NCI-H82 (cell line): ENCODE measurements at regions not wholly inside any gene's neighbourhood (a gene's known extent, or its start where the extent isn't known, plus 50 kb on each side); places are given as distances from the start of the nearest gene placed in this dataset.
"Not testable (repeated sequence)": the region's sequence is repeated elsewhere in the genome, so short reads cannot be mapped to it uniquely, and the experiment has no call there.

ENCODE experiments used
- DNase-seq: peaks from one replicate; lab custom pipeline; 2025; lab: John Stamatoyannopoulos, UW

GRCh38 chr14:38405851-38406635, 150.2 kb upstream of the CLEC14A start:
- DNase-seq = peak; percentile 82

DNA sequence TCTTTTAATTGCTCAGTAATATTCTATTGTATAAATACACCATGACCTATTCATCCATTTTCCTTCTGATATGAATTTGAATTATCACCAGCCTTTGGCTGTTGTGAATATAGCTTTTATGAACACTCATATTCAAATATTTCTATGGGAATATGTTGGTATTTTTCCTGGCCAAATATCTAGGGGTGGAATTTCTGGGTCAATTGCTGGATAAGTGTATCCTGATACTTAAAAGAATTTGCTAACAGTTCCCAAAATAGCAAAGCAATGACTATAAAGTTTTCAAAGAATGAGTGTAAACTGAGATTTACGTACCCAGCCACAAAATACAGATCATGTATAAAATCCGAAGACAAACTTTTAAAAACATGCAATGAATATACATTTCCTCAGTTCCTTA, 148.7 kb upstream of the CLEC14A start:
- DNase-seq = no peak

- DNase-seq = no peak
Measured at GRCh38 chr14:38404100-38404541, 148.2 kb upstream of the CLEC14A start.

DNA sequence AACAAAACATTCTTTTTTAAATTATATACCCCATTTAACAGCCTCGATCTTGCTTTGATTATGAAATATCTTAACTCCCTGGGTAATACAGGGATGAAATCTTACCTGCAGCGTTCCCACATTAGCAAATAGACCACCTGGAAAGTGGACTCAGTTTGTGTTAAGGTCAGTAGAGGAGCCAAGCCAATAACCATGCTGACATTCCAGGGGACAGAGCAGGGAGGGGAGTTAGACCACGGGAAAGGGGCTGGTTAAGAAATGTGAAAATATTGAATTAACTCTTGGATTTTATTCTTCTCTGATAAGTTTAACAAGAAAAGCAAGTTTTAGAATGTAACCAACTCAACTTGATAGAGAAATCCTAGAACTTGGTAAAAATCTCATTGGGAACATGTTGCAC, 144.9 kb upstream of the CLEC14A start:
- no peak for DNase-seq

DNA sequence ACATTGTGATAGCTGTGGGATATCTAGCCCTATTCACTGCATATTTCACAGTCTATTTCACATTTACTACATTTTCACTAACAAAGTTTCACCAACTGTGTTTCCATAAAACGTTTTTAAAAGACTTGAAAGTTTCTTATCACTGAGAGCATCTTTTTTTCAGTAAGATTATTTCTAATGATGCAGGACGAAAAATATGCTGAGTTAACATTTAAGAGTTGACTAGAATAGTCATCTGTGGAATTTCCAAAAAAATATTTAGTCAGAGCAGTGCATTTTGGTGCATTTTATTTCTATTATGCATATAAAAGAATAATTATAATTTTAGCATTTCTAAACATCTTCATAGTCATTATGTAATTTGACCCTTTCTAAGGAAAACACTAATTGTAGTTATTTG, 143.8 kb upstream of the CLEC14A start:
- no peak for DNase-seq

GRCh38 chr14:38394767-38395166, 138.9 kb upstream of the CLEC14A start:
- no peak for DNase-seq

DNA sequence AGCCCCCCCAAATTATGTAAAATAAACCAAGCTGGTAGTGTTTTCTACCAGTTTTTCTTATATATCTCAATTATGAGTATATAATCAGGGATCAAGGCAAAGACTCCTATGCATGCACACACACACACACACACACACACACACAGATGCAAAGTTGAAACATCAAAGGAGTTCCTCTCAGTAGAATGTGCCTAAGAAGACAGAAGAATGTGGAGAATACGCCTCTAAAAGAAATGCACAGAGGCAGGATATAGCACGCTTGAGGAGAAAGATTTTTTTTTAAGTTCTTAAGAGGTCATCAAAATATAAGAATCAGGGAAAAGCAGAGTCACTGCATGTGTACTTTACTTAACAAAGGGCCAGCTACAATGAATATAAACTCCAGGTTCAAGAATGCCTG, 138.2 kb upstream of the CLEC14A start:
- DNase-seq = no peak

DNA sequence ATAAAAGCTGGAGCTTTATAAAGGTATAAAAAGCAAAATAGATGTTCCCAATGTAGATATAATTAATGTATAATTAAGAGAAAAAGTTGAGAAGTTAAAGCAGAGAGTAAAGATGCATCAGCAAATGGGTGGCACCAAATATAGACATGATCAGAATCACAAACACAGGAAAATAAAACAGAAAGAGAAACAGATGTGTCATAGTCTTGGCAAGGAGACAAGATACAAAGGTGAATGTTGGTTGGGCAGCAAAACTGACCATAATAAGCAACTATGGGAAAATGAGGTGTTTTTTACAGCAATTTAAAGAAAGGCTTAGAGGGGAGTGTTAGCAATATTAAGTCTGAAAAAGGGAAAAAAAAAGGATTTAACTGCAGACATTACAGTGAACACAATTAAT, 135.4 kb upstream of the CLEC14A start:
- no peak for DNase-seq

DNA sequence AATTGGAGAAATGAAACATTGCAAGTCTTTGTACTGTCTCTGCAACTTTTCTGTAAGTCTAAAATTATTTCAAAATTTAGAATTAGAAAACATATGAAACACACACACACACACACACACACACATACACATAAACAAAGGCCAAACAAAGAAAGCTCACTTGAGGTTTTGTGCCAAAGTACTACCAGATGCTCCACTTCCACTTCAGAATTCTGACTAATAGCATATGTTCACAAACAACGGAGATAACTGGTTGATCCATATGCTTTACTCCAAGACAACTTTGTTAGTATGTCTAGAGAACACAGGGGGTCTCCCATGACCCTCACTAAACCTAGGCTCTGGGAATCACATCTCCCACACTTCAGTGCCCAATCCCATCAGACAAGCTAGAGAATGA, 133.8 kb upstream of the CLEC14A start:
- no peak for DNase-seq

DNA sequence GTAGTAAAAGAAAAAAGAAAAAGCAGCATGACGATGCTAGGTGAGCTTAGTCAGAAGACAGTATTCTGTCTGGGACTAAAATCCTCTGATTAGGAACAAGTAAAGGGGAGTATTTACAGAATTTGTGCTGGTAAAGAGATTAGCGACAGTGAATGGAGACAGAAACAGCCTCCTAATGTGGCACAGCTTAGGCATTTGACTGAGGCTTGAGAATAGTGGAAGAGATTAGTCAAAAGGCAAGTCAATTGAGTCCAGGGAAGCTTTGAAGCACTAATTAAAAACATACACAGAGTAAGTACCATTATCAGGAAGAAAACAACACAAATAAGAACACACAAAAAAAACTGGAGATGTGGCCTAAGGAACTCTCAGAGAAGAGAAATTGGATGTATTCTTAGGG, 131.9 kb upstream of the CLEC14A start:
- peak; percentile 76 for DNase-seq

GRCh38 chr14:38385836-38386235, 129.9 kb upstream of the CLEC14A start:
- DNase-seq = no peak

- DNase-seq = no peak
Measured at GRCh38 chr14:38385343-38385742, 129.4 kb upstream of the CLEC14A start.

- DNase-seq = no peak
Measured at GRCh38 chr14:38384741-38385140, 128.8 kb upstream of the CLEC14A start.

GRCh38 chr14:38367922-38368321, 112.0 kb upstream of the CLEC14A start:
- DNase-seq = peak; percentile 25

DNA sequence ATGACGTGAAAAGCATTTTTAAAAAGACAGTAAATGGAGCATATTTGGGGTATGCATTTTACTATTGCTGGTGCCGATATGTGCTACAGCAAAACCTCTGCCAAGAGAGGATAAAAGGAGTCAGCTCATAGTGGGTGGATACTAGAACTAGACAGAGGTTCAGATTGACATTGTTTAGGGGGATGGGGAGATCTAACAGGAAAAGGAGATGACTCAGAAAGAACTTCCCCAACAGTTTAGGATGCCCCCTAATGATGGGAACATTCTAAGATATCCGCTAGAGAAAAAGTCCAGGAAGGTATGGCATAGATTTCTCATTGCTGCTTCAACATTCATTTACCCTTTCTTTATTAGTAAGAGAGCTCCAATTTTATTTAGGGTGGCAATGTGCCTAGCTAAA, 110.5 kb upstream of the CLEC14A start:
- DNase-seq = no peak

DNA sequence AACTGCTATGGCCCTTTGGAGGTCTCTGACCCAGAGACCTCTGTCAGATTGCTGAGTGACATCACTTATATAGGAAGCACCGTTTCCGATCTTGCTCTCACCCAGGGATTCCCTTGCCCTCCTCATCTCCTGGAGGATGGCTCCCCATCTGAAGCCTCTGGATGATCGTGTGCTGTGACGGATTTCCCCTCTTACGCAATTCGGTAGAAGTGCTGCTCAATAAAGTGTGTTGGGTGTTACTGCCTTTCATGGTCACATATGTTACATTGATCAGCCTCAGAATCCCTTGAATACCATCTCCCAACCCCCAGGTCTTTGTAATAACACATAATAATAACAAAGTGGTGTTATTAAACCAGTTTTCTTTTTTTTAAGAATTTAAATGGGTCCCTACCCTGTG, 107.3 kb upstream of the CLEC14A start:
- DNase-seq = no peak

DNA sequence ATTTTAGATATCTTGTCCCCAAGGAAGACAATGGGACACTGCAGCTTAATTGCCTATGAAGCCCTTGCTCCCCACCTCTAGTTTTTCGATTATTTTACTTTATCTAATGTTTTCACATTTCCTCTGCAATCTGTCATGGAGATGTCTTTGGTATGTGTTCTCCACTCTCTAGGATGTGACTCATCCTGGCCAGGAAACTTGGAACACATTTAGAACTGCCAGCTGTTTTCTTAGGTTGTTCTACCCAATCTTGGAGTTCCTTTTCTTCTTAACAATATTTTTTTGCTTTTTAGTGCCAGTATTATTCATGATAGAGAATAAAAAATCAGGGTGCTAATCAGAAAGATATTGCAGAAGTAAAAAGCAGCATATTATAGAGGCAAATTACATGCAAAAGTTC, 101.7 kb upstream of the CLEC14A start:
- no peak for DNase-seq

- not testable (repeated sequence) for DNase-seq
Measured at GRCh38 chr14:38355473-38355872, 99.6 kb upstream of the CLEC14A start.

DNA sequence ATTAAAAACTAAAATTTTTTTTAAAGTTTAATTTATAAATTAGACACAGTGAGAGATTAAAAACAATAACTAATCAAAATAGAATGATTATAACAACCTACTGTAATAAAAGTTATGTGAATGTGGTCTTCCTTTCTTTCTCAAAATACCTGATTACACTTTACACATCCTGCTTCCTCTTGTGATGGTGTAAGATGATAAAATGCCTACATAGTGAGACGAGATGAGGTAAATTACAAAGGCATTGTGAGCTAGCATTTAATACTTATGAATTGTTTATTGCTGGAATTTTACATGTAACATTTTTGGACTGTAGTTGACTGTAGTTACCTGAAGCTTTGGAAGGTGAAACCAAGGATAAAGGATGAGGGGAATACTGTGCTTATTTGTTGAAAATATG, 94.2 kb upstream of the CLEC14A start:
- DNase-seq = no peak

GRCh38 chr14:38342803-38343202, 86.9 kb upstream of the CLEC14A start:
- no peak for DNase-seq

- DNase-seq = no peak
Measured at GRCh38 chr14:38339696-38340095, 83.8 kb upstream of the CLEC14A start.

GRCh38 chr14:38336298-38336697, 80.4 kb upstream of the CLEC14A start:
- no peak for DNase-seq

- DNase-seq = no peak
Measured at GRCh38 chr14:38330275-38330674, 74.4 kb upstream of the CLEC14A start.

- DNase-seq = no peak
Measured at GRCh38 chr14:38329246-38329645, 73.4 kb upstream of the CLEC14A start.
